Naive B cell (primary cell): ENCODE measurements at regions not wholly inside any gene's neighbourhood (a gene's known extent, or its start where the extent isn't known, plus 50 kb on each side); places are given as distances from the start of the nearest gene placed in this dataset.
A peak's percentile ranks its signal among the peaks of the same experiment; 100 is the strongest.

Experiments
- ATAC-seq, 2 donors: fragments of 150-1000 bp; cut with Tn5 transposase; 2 replicates each; pipeline ENCODE4 v1.10.0; 2021; ENCODE audit warnings: low read depth in 2 of 2, mild to moderate bottlenecking in 2 of 2, moderate library complexity in 2 of 2
- DNase-seq: peaks from one replicate; pipeline ENCODE4 v3.0.0; 2022
- H3K27ac Mint-ChIP-seq, 6 donors: one replicate each; pipeline ENCODE4 v1.8.0; 2020 to 2022; ENCODE audit warnings: mild to moderate bottlenecking in 6 of 6, mixed read lengths in 6 of 6, moderate library complexity in 5 of 6, inconsistent platforms in 2 of 6
- H3K27me3 Mint-ChIP-seq, 3 donors: one replicate each; pipeline ENCODE4 v1.8.0; 2021 to 2022; ENCODE audit warnings: mixed read lengths in 3 of 3, mild to moderate bottlenecking in 1 of 3
- H3K36me3 Mint-ChIP-seq, 2 donors: one replicate each; pipeline ENCODE4 v1.8.0; 2020 to 2022; ENCODE audit warnings: mixed read lengths in 2 of 2, inconsistent platforms in 1 of 2, mild to moderate bottlenecking in 1 of 2
- H3K4me1 Mint-ChIP-seq, 3 donors: one replicate each; pipeline ENCODE4 v1.8.0; 2020 to 2022; ENCODE audit warnings: mixed read lengths in 3 of 3, inconsistent platforms in 1 of 3, mild to moderate bottlenecking in 1 of 3, moderate library complexity in 1 of 3
- H3K4me3 Mint-ChIP-seq, 8 donors: one replicate each; pipeline ENCODE4 v1.8.0; 2020 to 2022; ENCODE audit warnings: mild to moderate bottlenecking in 8 of 8, mixed read lengths in 8 of 8, moderate library complexity in 8 of 8, inconsistent platforms in 2 of 8
- H3K9me3 Mint-ChIP-seq, 7 donors: one replicate each; pipeline ENCODE4 v1.8.0; 2020 to 2022; ENCODE audit warnings: mixed read lengths in 7 of 7, mild to moderate bottlenecking in 5 of 7, inconsistent platforms in 2 of 7, moderate library complexity in 1 of 7

- Mint-ChIP-seq H3K27ac (no peak overlapping the region), H3K4me1 (no peaks in the 10 kb centered on the region), H3K36me3 (no peaks in the 10 kb centered on the region), H3K4me3 (no peak overlapping the region), H3K27me3 (no peaks in the 10 kb centered on the region), H3K9me3 (peaks cover 0 to 4% (median 0%) of the 10 kb centered on the region in 7 donors)
- no peak for DNase-seq
- ATAC-seq, result no peak
Observed at GRCh38 chr11:97201743-97202612, 812.2 kb downstream of the JRKL start.

GRCh38 chr11:97202613-97203292 is 812.9 kb downstream of the JRKL start:
- Mint-ChIP-seq H3K27me3 (no peaks in the 10 kb centered on the region), H3K4me1 (no peaks in the 10 kb centered on the region), H3K36me3 (no peaks in the 10 kb centered on the region), H3K27ac (no peak overlapping the region), H3K4me3 (no peak overlapping the region), H3K9me3 (no peaks in the 10 kb centered on the region)
- no peak for DNase-seq
- ATAC-seq, result no peak

- Mint-ChIP-seq H3K27ac (no peak overlapping the region), H3K27me3 (no peaks in the 10 kb centered on the region), H3K4me3 (no peak overlapping the region), H3K9me3 (peaks cover 0 to 3% (median 0%) of the 10 kb centered on the region in 7 donors), H3K4me1 (no peaks in the 10 kb centered on the region), H3K36me3 (no peaks in the 10 kb centered on the region)
- no peak for ATAC-seq
- DNase-seq, result no peak
Observed at GRCh38 chr11:97218011-97218410, 828.2 kb downstream of the JRKL start.

GRCh38 chr11:97223647-97224046 is 833.8 kb downstream of the JRKL start:
- DNase-seq (no peak), ATAC-seq (no peak)
- H3K4me1 Mint-ChIP-seq, result no peaks in the 10 kb centered on the region
- no peaks in the 10 kb centered on the region for H3K27me3 Mint-ChIP-seq
- H3K27ac Mint-ChIP-seq, result no peak overlapping the region
- no peak overlapping the region for H3K4me3 Mint-ChIP-seq
- no peaks in the 10 kb centered on the region for H3K36me3 Mint-ChIP-seq
- H3K9me3 Mint-ChIP-seq, result peaks cover 0 to 14% (median 2%) of the 10 kb centered on the region in 7 donors

- peaks cover 0 to 14% (median 2%) of the 10 kb centered on the region in 7 donors for H3K9me3 Mint-ChIP-seq
- no peak for DNase-seq
- H3K36me3 Mint-ChIP-seq, result no peaks in the 10 kb centered on the region
- no peak overlapping the region for H3K27ac Mint-ChIP-seq
- ATAC-seq, result no peak
- H3K27me3 Mint-ChIP-seq, result no peaks in the 10 kb centered on the region
- no peaks in the 10 kb centered on the region for H3K4me1 Mint-ChIP-seq
- no peak overlapping the region for H3K4me3 Mint-ChIP-seq
Observed at GRCh38 chr11:97224396-97224795, 834.6 kb downstream of the JRKL start.

GRCh38 chr11:97225794-97226193 is 836.0 kb downstream of the JRKL start:
- ATAC-seq (no peak), DNase-seq (no peak)
- Mint-ChIP-seq H3K9me3 (peaks cover 0 to 14% (median 5%) of the 10 kb centered on the region in 7 donors), H3K36me3 (no peaks in the 10 kb centered on the region), H3K27me3 (no peaks in the 10 kb centered on the region), H3K27ac (no peak overlapping the region), H3K4me1 (no peaks in the 10 kb centered on the region), H3K4me3 (no peak overlapping the region)

GRCh38 chr11:97229936-97230335 is 840.1 kb downstream of the JRKL start:
- H3K4me3 Mint-ChIP-seq, result no peak overlapping the region
- no peaks in the 10 kb centered on the region for H3K36me3 Mint-ChIP-seq
- no peak overlapping the region for H3K27ac Mint-ChIP-seq
- no peaks in the 10 kb centered on the region for H3K4me1 Mint-ChIP-seq
- ATAC-seq, result no peak
- H3K27me3 Mint-ChIP-seq, result no peaks in the 10 kb centered on the region
- H3K9me3 Mint-ChIP-seq, result peaks cover 0 to 10% (median 4%) of the 10 kb centered on the region in 7 donors
- DNase-seq, result no peak

GRCh38 chr11:97231231-97231630 is 841.4 kb downstream of the JRKL start:
- no peak overlapping the region for H3K4me3 Mint-ChIP-seq
- no peak for DNase-seq
- ATAC-seq, result no peak
- peaks cover 0 to 14% (median 4%) of the 10 kb centered on the region in 7 donors for H3K9me3 Mint-ChIP-seq
- no peaks in the 10 kb centered on the region for H3K4me1 Mint-ChIP-seq
- H3K27ac Mint-ChIP-seq, result no peak overlapping the region
- no peaks in the 10 kb centered on the region for H3K36me3 Mint-ChIP-seq
- H3K27me3 Mint-ChIP-seq, result no peaks in the 10 kb centered on the region

- H3K9me3 Mint-ChIP-seq, result peaks cover 0 to 14% (median 0%) of the 10 kb centered on the region in 7 donors
- no peaks in the 10 kb centered on the region for H3K27me3 Mint-ChIP-seq
- H3K4me3 Mint-ChIP-seq, result no peak overlapping the region
- H3K27ac Mint-ChIP-seq, result no peak overlapping the region
- no peak for ATAC-seq
- no peaks in the 10 kb centered on the region for H3K4me1 Mint-ChIP-seq
- H3K36me3 Mint-ChIP-seq, result no peaks in the 10 kb centered on the region
- no peak for DNase-seq
Observed at GRCh38 chr11:97234016-97234415, 844.2 kb downstream of the JRKL start.

- H3K27me3 Mint-ChIP-seq, result no peaks in the 10 kb centered on the region
- no peak overlapping the region for H3K4me3 Mint-ChIP-seq
- H3K9me3 Mint-ChIP-seq, result peaks cover 0 to 8% (median 3%) of the 10 kb centered on the region in 7 donors
- no peaks in the 10 kb centered on the region for H3K36me3 Mint-ChIP-seq
- DNase-seq (no peak), ATAC-seq (no peak)
- H3K27ac Mint-ChIP-seq, result no peak overlapping the region
- H3K4me1 Mint-ChIP-seq, result no peaks in the 10 kb centered on the region
Observed at GRCh38 chr11:97237151-97237550, 847.3 kb downstream of the JRKL start.

- Mint-ChIP-seq H3K27ac (no peak overlapping the region), H3K36me3 (no peaks in the 10 kb centered on the region), H3K4me3 (no peak overlapping the region), H3K27me3 (no peaks in the 10 kb centered on the region), H3K9me3 (peaks cover 4 to 32% (median 11%) of the 10 kb centered on the region in 7 donors), H3K4me1 (no peaks in the 10 kb centered on the region)
- no peak for DNase-seq
- ATAC-seq, result no peak
Observed at GRCh38 chr11:97247601-97248000, 857.8 kb downstream of the JRKL start.

GRCh38 chr11:97254790-97255189 is 865.0 kb downstream of the JRKL start:
- Mint-ChIP-seq H3K27me3 (no peaks in the 10 kb centered on the region), H3K27ac (peak overlapping the region in 1 of 6 donors; percentile 21), H3K9me3 (peaks cover 0 to 11% (median 0%) of the 10 kb centered on the region in 7 donors), H3K4me1 (no peaks in the 10 kb centered on the region), H3K36me3 (no peaks in the 10 kb centered on the region), H3K4me3 (no peak overlapping the region)
- no peak for DNase-seq
- ATAC-seq, result no peak

GRCh38 chr11:97259434-97259833 is 869.6 kb downstream of the JRKL start:
- Mint-ChIP-seq H3K4me1 (no peaks in the 10 kb centered on the region), H3K4me3 (no peak overlapping the region), H3K9me3 (peaks cover 0 to 13% (median 0%) of the 10 kb centered on the region in 7 donors), H3K27ac (no peak overlapping the region), H3K27me3 (no peaks in the 10 kb centered on the region), H3K36me3 (no peaks in the 10 kb centered on the region)
- no peak for DNase-seq
- ATAC-seq, result no peak

- Mint-ChIP-seq H3K27ac (no peak overlapping the region), H3K36me3 (no peaks in the 10 kb centered on the region), H3K27me3 (no peaks in the 10 kb centered on the region), H3K4me3 (no peak overlapping the region), H3K4me1 (no peaks in the 10 kb centered on the region), H3K9me3 (peaks cover 0 to 13% (median 0%) of the 10 kb centered on the region in 7 donors)
- DNase-seq (no peak), ATAC-seq (no peak)
Observed at GRCh38 chr11:97259884-97260283, 870.1 kb downstream of the JRKL start.
